Colonic mucosa (tissue), 4 donors: ENCODE measurements at regions not wholly inside any gene's neighbourhood (a gene's known extent, or its start where the extent isn't known, plus 50 kb on each side); places are given as distances from the start of the nearest gene placed in this dataset.

Experiments used
- DNase-seq: peaks from one replicate; pipeline ENCODE4 v3.0.0-alpha.2; 2020
- H3K27ac ChIP-seq: fragments of 200-600 bp; one replicate; pipeline ENCODE4 v1.8.0; 2021
- H3K27me3 ChIP-seq: fragments of 200-600 bp; one replicate; pipeline ENCODE4 v1.8.0; 2021
- H3K36me3 ChIP-seq: fragments of 200-600 bp; one replicate; pipeline ENCODE4 v1.8.0; 2021
- H3K4me1 ChIP-seq: fragments of 200-600 bp; one replicate; pipeline ENCODE4 v1.8.0; 2021; ENCODE audit warnings: mild to moderate bottlenecking
- H3K4me3 ChIP-seq: fragments of 200-600 bp; one replicate; pipeline ENCODE4 v1.8.0; 2021
- H3K9ac ChIP-seq, 2 donors: one replicate each; pipeline ENCODE4 v1.7.0; 2013; ENCODE audit warnings: control low read depth in 2 of 2, low read depth in 2 of 2, low read length in 2 of 2
- H3K9me3 ChIP-seq: fragments of 200-600 bp; one replicate; pipeline ENCODE4 v1.8.0; 2021
- intact Hi-C: fragments of 100-400 bp; cut with DNase I; formaldehyde crosslinking; loops from one replicate; pipeline ENCODE4 v1.14.1; 2022
- TF ChIP-seq, protein P1 (sequence below): fragments of 200-600 bp; IDR thresholded peaks from one replicate; pipeline ENCODE4 v1.8.0; 2022; ENCODE audit warnings: antibody characterized with exemption, mild to moderate bottlenecking
- donor health status: healthy.
- donor health status: DM: no; HTN: no; CAD: no.
- donor health status: DM: no; HTN: no; CAD: no.

DNA sequence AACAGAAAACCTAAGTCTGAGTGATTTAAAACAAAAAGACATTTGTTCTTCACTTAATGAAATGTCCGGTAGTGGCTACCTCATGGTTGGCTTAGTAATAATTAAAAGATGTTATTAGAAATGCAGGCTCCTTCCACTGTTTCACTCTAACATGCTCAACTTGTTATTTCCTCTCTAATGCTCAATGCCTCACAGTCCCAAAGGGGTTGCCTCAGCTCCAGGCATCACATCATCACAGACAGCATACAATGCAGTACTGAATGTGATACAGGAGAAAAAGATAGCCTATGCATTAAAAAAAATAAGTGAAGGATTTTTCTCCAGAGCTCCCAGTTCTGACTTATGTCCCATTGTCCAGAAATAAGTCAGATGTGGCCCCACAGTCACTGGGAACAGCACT is 1077.0 kb upstream of the TMEM132C start:
- Histone ChIP-seq H3K4me1 (no peaks in the 10 kb centered on the region), H3K9ac (no peak overlapping the region), H3K9me3 (no peaks in the 10 kb centered on the region), H3K27ac (no peak overlapping the region), H3K36me3 (no peaks in the 10 kb centered on the region), H3K4me3 (no peak overlapping the region), H3K27me3 (no peaks in the 10 kb centered on the region)
- intact Hi-C loops: no loop called here
- no peak for DNase-seq
- TF ChIP-seq, protein P1, sequence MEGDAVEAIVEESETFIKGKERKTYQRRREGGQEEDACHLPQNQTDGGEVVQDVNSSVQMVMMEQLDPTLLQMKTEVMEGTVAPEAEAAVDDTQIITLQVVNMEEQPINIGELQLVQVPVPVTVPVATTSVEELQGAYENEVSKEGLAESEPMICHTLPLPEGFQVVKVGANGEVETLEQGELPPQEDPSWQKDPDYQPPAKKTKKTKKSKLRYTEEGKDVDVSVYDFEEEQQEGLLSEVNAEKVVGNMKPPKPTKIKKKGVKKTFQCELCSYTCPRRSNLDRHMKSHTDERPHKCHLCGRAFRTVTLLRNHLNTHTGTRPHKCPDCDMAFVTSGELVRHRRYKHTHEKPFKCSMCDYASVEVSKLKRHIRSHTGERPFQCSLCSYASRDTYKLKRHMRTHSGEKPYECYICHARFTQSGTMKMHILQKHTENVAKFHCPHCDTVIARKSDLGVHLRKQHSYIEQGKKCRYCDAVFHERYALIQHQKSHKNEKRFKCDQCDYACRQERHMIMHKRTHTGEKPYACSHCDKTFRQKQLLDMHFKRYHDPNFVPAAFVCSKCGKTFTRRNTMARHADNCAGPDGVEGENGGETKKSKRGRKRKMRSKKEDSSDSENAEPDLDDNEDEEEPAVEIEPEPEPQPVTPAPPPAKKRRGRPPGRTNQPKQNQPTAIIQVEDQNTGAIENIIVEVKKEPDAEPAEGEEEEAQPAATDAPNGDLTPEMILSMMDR: no peak

DNA sequence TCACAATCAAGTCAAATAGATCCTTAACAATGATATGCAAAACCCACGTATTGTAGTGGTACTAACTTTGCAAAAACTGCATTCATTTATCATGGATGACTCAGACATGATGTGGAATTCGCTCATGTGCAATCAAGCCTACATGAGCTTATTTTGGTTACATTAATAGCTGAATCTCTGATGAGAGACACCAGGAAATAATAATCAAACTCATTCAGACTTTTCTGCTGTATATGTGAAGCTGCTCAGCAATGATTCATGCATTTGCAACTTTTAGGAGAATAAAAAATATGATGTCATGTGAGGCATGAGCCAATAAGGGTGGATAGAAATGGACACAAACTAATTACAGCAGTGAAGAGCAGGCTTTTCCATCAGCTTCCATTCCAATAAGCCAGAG is 1075.8 kb upstream of the TMEM132C start:
- no peak for DNase-seq
- intact Hi-C loops: no loop called here
- Histone ChIP-seq H3K4me3 (no peak overlapping the region), H3K36me3 (no peaks in the 10 kb centered on the region), H3K27ac (no peak overlapping the region), H3K9ac (no peak overlapping the region), H3K27me3 (no peaks in the 10 kb centered on the region), H3K9me3 (no peaks in the 10 kb centered on the region), H3K4me1 (no peaks in the 10 kb centered on the region)
- TF ChIP-seq, protein P1: no peak

GRCh38 chr12:127192391-127192790 is 1074.6 kb upstream of the TMEM132C start:
- no peaks in the 10 kb centered on the region for H3K27me3 ChIP-seq
- no peak overlapping the region for H3K27ac ChIP-seq
- TF ChIP-seq, protein P1: no peak
- no peaks in the 10 kb centered on the region for H3K9me3 ChIP-seq
- H3K4me1 ChIP-seq: no peaks in the 10 kb centered on the region
- DNase-seq: no peak
- H3K9ac ChIP-seq: no peak overlapping the region
- intact Hi-C loops: no loop called here
- H3K36me3 ChIP-seq: no peaks in the 10 kb centered on the region
- H3K4me3 ChIP-seq: no peak overlapping the region

GRCh38 chr12:127193341-127193740 is 1073.6 kb upstream of the TMEM132C start:
- no peaks in the 10 kb centered on the region for H3K27me3 ChIP-seq
- H3K27ac ChIP-seq: no peak overlapping the region
- TF ChIP-seq, protein P1: no peak
- intact Hi-C loops: no loop called here
- no peak overlapping the region for H3K9ac ChIP-seq
- no peak overlapping the region for H3K4me3 ChIP-seq
- H3K9me3 ChIP-seq: no peaks in the 10 kb centered on the region
- no peaks in the 10 kb centered on the region for H3K4me1 ChIP-seq
- no peak for DNase-seq
- no peaks in the 10 kb centered on the region for H3K36me3 ChIP-seq

DNA sequence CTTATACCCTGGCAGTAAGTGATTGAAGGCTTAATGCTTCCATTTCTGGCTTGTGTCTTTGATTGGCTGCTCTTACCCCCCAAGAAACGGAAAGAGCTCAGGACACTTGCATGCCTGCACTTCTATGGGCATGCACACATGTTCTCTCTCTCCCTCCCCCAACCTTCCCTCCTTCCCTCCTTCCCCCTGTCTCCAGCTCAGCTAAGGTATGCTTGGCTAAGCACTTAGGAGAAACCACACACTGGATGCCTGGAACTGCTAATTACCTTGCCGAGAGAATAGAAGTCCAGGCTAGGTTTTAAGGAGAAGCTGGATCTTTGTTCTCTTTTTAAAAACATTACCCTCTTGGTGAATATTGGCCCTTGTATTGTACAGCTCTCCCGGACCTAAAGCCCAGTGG is 1072.8 kb upstream of the TMEM132C start:
- Histone ChIP-seq H3K27ac (no peak overlapping the region), H3K4me3 (no peak overlapping the region), H3K4me1 (no peaks in the 10 kb centered on the region), H3K9ac (no peak overlapping the region), H3K27me3 (no peaks in the 10 kb centered on the region), H3K36me3 (no peaks in the 10 kb centered on the region), H3K9me3 (no peaks in the 10 kb centered on the region)
- TF ChIP-seq, protein P1: no peak
- intact Hi-C loops: no loop called here
- no peak for DNase-seq
